WI38 (cell line): ENCODE measurements at regions not wholly inside any gene's neighbourhood (a gene's known extent, or its start where the extent isn't known, plus 50 kb on each side); places are given as distances from the start of the nearest gene placed in this dataset.

Source experiments
- H3K4me3 ChIP-seq: 2 replicates; pipeline ENCODE4 v1.5.1; 2011; ENCODE audit warnings: low read depth, mild to moderate bottlenecking, control low read depth, low read length
- TF ChIP-seq, protein P1 (sequence below): IDR thresholded peaks from 2 replicates; pipeline ENCODE4 v1.5.1; 2012; ENCODE audit warnings: low read depth, mild to moderate bottlenecking, control low read depth, low read length

DNA sequence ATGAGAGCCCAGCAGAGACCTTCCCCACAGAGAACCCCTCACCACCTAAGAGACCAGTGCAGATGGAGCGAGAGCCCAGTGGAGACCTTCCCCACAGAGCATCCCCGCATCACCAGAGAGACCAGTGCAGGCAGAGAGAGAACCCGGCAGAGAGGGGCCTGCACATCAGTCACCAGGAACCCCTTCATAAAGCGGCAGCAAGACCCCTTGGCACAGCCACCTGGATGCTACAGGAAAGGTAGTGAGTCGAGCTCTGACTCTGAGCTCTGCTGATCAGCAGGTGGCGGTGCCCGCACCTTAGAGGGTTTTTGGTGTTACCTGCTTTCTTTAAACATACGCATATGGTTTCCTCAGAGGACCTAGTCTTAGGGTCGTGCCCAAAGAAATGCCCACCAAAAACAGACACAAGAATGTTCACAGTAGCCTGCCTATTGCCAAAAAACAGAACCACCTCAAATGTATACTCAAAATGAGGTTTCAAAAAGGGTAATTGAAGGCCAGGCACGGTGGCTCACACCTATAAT is 678.7 kb downstream of the BRD1 start:
- no peak overlapping the region for H3K4me3 ChIP-seq
- TF ChIP-seq, protein P1, sequence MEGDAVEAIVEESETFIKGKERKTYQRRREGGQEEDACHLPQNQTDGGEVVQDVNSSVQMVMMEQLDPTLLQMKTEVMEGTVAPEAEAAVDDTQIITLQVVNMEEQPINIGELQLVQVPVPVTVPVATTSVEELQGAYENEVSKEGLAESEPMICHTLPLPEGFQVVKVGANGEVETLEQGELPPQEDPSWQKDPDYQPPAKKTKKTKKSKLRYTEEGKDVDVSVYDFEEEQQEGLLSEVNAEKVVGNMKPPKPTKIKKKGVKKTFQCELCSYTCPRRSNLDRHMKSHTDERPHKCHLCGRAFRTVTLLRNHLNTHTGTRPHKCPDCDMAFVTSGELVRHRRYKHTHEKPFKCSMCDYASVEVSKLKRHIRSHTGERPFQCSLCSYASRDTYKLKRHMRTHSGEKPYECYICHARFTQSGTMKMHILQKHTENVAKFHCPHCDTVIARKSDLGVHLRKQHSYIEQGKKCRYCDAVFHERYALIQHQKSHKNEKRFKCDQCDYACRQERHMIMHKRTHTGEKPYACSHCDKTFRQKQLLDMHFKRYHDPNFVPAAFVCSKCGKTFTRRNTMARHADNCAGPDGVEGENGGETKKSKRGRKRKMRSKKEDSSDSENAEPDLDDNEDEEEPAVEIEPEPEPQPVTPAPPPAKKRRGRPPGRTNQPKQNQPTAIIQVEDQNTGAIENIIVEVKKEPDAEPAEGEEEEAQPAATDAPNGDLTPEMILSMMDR, result no peak

DNA sequence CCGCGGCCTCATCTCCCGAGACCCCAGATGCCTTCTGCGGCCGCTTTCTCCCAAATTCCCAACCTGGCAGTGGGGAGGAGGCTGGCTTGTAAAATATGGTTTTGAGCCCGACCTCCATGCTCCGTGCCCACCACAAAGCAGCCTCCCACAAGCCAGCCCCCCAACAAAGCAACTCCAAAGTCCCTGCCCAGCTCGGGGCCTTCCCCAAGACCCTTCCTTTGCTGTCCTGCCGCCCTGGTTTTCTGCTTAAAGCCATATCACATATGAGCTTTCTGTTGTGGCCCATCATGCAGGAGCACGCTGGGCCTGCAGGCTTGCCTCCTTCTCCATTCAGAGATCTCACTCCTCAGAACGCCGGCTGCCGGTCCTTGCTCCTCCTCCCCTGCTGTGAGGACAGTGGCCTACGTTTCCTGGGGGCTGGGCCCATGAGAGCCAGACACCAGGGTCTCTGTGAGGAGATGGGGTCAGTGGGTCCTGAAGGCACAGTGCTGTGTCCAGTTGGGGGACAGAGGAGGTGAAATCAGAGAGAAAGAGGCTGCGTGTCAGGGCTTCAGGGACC is 680.0 kb downstream of the BRD1 start:
- H3K4me3 ChIP-seq, result no peak overlapping the region
- TF ChIP-seq, protein P1, result no peak

DNA sequence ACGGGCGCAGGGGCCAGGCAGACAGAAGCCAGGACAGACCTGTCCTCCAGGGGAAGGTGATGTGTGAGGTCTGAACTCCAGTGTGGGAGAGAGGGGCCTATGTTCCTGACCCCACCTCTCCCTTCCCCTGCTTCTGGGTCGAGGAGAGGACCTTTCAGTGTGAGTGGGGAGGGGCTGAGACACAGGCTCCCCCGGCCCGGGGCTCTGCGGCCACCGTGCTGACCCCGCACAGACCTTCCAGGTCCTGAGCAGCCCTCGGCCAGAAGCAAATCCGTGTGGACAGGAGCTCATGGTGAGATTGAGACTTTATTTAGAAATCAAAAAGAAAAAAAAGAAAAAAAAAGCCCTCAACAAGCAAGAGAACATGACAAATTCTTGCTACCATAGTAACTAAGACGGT is 680.5 kb downstream of the BRD1 start:
- no peak overlapping the region for H3K4me3 ChIP-seq
- TF ChIP-seq, protein P1, result no peak

DNA sequence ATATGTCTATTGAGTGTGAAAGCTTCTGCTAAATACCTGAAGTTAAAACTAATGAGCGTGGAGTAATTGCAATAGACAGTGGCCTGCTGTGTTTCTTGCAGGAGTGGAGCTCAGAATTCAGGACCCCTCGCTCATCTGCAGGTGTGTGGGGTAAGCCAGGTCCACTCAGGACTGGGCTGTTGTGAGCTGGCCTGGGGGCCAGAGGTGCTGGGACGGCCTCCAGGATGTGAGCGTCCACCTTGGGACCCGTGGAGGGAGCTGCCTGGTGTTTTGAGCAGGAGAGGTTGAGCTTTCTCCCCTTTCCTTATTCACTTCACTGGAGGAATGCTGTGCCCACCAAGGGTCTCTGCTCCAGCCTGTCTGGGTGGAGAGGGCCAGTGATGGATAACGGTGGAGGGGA is 681.2 kb downstream of the BRD1 start:
- TF ChIP-seq, protein P1, result no peak
- no peak overlapping the region for H3K4me3 ChIP-seq

DNA sequence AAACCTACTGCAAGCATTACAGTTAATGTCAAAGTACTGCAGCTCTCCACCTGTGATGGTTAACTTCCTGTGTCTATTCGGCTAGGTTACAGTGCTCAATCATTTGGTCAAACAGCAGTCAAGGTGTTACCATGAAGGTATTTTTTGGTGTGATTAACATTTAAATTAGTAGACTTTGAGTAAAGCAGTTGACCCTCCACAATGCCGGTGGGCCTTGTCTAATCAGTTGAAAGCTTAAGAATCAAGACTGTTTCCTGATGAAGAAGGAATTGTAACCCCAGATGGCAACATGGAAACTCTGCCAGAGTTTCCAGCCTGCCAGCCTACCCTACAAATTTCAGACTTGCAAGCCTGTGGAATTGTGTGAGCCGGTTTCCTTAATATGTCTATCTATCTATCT is 683.9 kb downstream of the BRD1 start:
- no peak overlapping the region for H3K4me3 ChIP-seq
- TF ChIP-seq, protein P1, result no peak

DNA sequence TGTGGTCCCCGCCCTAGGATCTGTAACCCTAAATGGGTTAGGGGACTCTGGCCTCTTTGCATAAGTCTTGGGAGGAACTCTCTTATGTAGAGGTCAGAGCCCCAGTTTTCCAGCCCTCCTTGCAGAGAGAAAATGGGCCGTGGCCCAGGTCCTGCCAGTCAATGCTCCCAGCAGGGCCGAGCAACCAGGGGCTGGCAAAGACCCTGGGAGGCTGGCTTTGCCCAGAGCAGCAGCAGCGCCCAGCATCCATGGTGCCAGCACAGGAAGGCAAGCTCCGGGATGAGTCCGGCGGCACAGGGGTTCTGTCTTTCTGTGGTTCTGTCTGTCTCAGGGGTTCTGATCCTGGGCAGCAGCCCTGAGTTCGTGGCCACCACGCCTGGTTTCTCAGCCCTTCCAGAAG is 684.8 kb downstream of the BRD1 start:
- TF ChIP-seq, protein P1, result no peak

DNA sequence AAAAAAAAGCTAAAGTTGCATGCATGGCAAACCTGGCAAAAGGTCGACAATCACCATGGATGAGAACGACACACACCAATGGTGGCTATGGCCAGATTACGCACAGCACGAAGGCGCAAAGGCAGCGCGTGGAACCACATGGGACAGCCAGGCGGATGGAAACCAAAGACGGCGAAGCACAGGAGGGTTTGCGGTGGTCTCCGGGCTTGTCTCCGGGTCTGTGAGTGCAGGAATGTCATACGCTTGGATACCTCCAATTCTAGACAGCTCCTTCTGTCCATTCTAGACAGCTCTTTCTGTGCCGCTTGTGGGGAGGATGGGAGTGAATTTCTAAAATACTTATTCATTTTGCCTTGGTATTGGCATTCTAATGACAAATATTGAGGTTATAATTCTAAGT is 685.4 kb downstream of the BRD1 start:
- TF ChIP-seq, protein P1, result no peak
- H3K4me3 ChIP-seq, result no peak overlapping the region

More for the DNA sequence above, 684.8 kb downstream of the BRD1 start:
- no peak overlapping the region for H3K4me3 ChIP-seq
